Neuronal stem cell (in vitro differentiated cells): ENCODE measurements at regions not wholly inside any gene's neighbourhood (a gene's known extent, or its start where the extent isn't known, plus 50 kb on each side); places are given as distances from the start of the nearest gene placed in this dataset.

Source experiments
- DNase-seq: peaks from one replicate; pipeline ENCODE4 v3.0.0-alpha.2; 2013; ENCODE audit warnings: low spot score
- H2AFZ ChIP-seq: one replicate; pipeline ENCODE4 v1.6.1; 2013; ENCODE audit warnings: mild to moderate bottlenecking, low read length, inconsistent platforms
- H2AK5ac ChIP-seq: 2 replicates; pipeline ENCODE4 v1.6.1; 2013; ENCODE audit warnings: low read depth, mild to moderate bottlenecking, inconsistent platforms, low read length, moderate library complexity, mixed read lengths
- H2BK120ac ChIP-seq: 2 replicates; pipeline ENCODE4 v1.6.1; 2013; ENCODE audit warnings: low read depth, mild to moderate bottlenecking, inconsistent platforms, low read length, moderate library complexity, mixed read lengths
- H2BK12ac ChIP-seq: one replicate; pipeline ENCODE4 v1.6.1; 2013; ENCODE audit warnings: low read length, inconsistent platforms
- H2BK15ac ChIP-seq: 2 replicates; pipeline ENCODE4 v1.6.1; 2013; ENCODE audit warnings: mild to moderate bottlenecking, low read length, inconsistent platforms, mixed read lengths
- H2BK5ac ChIP-seq: one replicate; pipeline ENCODE4 v1.6.1; 2013; ENCODE audit warnings: inconsistent platforms, mild to moderate bottlenecking, low read length, moderate library complexity
- H3K14ac ChIP-seq: one replicate; pipeline ENCODE4 v1.6.1; 2013; ENCODE audit warnings: low read length, inconsistent platforms
- H3K18ac ChIP-seq: 2 replicates; pipeline ENCODE4 v1.6.1; 2013; ENCODE audit warnings: low read length, inconsistent platforms
- H3K23ac ChIP-seq: 2 replicates; pipeline ENCODE4 v1.6.1; 2013; ENCODE audit warnings: low read depth, mild to moderate bottlenecking, mixed read lengths, low read length, inconsistent platforms; ENCODE audit not compliant: poor library complexity
- H3K27ac ChIP-seq: replicated peaks from 3 replicates; pipeline ENCODE4 v1.5.1; 2013; ENCODE audit warnings: low read length, inconsistent platforms
- H3K27me3 ChIP-seq, 3 experiments: 2 replicates each; pipeline ENCODE4 v1.6.1; 2013; ENCODE audit warnings: low read length in 3 of 3, mild to moderate bottlenecking in 2 of 3, inconsistent platforms in 1 of 3, low read depth in 1 of 3, mixed read lengths in 1 of 3, moderate library complexity in 1 of 3; ENCODE audit not compliant: control insufficient read depth in 3 of 3, insufficient read depth in 3 of 3
- H3K36me3 ChIP-seq, 2 donors: replicated peaks in 1 of 2; 2 replicates each; pipeline ENCODE4 v1.6.1; 2013; ENCODE audit warnings: low read length in 2 of 2; ENCODE audit not compliant: control insufficient read depth in 2 of 2, insufficient read depth in 2 of 2
- H3K4ac ChIP-seq: 2 replicates; pipeline ENCODE4 v1.6.1; 2013; ENCODE audit warnings: inconsistent platforms, mild to moderate bottlenecking, low read length, moderate library complexity
- H3K4me1 ChIP-seq, 2 donors: 1 replicate in 1 of 2; 2 replicates in 1 of 2; pipeline ENCODE4 v1.6.1; 2013; ENCODE audit warnings: low read length in 2 of 2, low read depth in 1 of 2; ENCODE audit not compliant: control insufficient read depth in 2 of 2, insufficient read depth in 1 of 2
- H3K4me2 ChIP-seq: one replicate; pipeline ENCODE4 v1.6.1; 2013; ENCODE audit warnings: mild to moderate bottlenecking, low read length, inconsistent platforms; ENCODE audit not compliant: insufficient read depth, poor library complexity, severe bottlenecking
- H3K4me3 ChIP-seq, 2 donors: 2 replicates each; pipeline ENCODE4 v1.5.1; 2013; ENCODE audit warnings: low read length in 2 of 2, mild to moderate bottlenecking in 2 of 2, inconsistent platforms in 1 of 2, moderate library complexity in 1 of 2
- H3K79me1 ChIP-seq: one replicate; pipeline ENCODE4 v1.6.1; 2013; ENCODE audit warnings: low read depth, mild to moderate bottlenecking, inconsistent platforms, low read length, moderate library complexity
- H3K9ac ChIP-seq: one replicate; pipeline ENCODE4 v1.6.1; 2013; ENCODE audit warnings: mild to moderate bottlenecking, low read depth, low read length, inconsistent platforms; ENCODE audit not compliant: poor library complexity
- H3K9me3 ChIP-seq, 2 donors: replicated peaks in 1 of 2; 2 replicates each; pipeline versions ENCODE3 to v1.6.1; 2013; ENCODE audit warnings: low read length in 2 of 2, mild to moderate bottlenecking in 2 of 2, inconsistent platforms in 1 of 2, low read depth in 1 of 2, mixed read lengths in 1 of 2, moderate library complexity in 1 of 2; ENCODE audit not compliant: control insufficient read depth in 2 of 2, insufficient read depth in 1 of 2
- H4K8ac ChIP-seq: one replicate; pipeline ENCODE4 v1.6.1; 2013; ENCODE audit warnings: low read depth, mild to moderate bottlenecking, inconsistent platforms, low read length, moderate library complexity
- H4K91ac ChIP-seq: one replicate; pipeline ENCODE4 v1.6.1; 2013; ENCODE audit warnings: low read length, low read depth, mild to moderate bottlenecking, inconsistent platforms; ENCODE audit not compliant: poor library complexity
- WGBS, 2 donors: extraction: QIAGEN DNeasy Blood & Tissue Kit; methylation state at CpG; one replicate each; pipeline ENCODE4 v1.1.7; 2013; ENCODE audit warnings: missing lambda C conversion rate in 2 of 2, mixed read lengths in 1 of 2; ENCODE audit not compliant: insufficient read length in 2 of 2, insufficient replicate concordance in 1 of 2; ENCODE audit errors: extremely low coverage in 2 of 2; 5-methylcytosine and 5-hydroxymethylcytosine counted together

GRCh38 chr14:51145246-51145645 lies 50.3 kb upstream of the TRIM9 start:
- WGBS, 2 donors, result no CpG with 5 or more reads among the region's 2 CpGs
- no peak overlapping the region for H2BK12ac ChIP-seq
- no peak overlapping the region for H3K18ac ChIP-seq
- H3K9me3 ChIP-seq, result peaks cover 0 to 2% of the 10 kb centered on the region in 2 donors
- no peak overlapping the region for H3K23ac ChIP-seq
- H2AK5ac ChIP-seq, result no peak overlapping the region
- no peak overlapping the region for H4K91ac ChIP-seq
- H3K27ac ChIP-seq, result no peak overlapping the region
- no peak overlapping the region for H3K4ac ChIP-seq
- H3K27me3 ChIP-seq, result peaks cover 0 to 3% (median 0%) of the 10 kb centered on the region in 3 experiments
- H3K4me3 ChIP-seq, result no peak overlapping the region
- H3K36me3 ChIP-seq, result no peaks in the 10 kb centered on the region
- no peak overlapping the region for H2AFZ ChIP-seq
- no peak overlapping the region for H2BK5ac ChIP-seq
- H3K4me2 ChIP-seq, result no peak overlapping the region
- no peak overlapping the region for H3K14ac ChIP-seq
- no peak overlapping the region for H2BK15ac ChIP-seq
- no peak overlapping the region for H4K8ac ChIP-seq
- no peaks in the 10 kb centered on the region for H3K79me1 ChIP-seq
- DNase-seq, result no peak
- no peak overlapping the region for H3K9ac ChIP-seq
- no peak overlapping the region for H2BK120ac ChIP-seq
- H3K4me1 ChIP-seq, result no peaks in the 10 kb centered on the region

GRCh38 chr14:51147183-51147582 lies 52.3 kb upstream of the TRIM9 start:
- no peak overlapping the region for H3K9ac ChIP-seq
- WGBS, 2 donors, result no CpG with 5 or more reads among the region's 1 CpG
- no peak overlapping the region for H3K27ac ChIP-seq
- no peaks in the 10 kb centered on the region for H3K79me1 ChIP-seq
- H2AFZ ChIP-seq, result no peak overlapping the region
- no peak overlapping the region for H3K4ac ChIP-seq
- H2BK15ac ChIP-seq, result no peak overlapping the region
- no peak for DNase-seq
- H3K14ac ChIP-seq, result no peak overlapping the region
- no peak overlapping the region for H2BK5ac ChIP-seq
- H2AK5ac ChIP-seq, result no peak overlapping the region
- H3K9me3 ChIP-seq, result peaks cover 0 to 2% of the 10 kb centered on the region in 2 donors
- no peaks in the 10 kb centered on the region for H3K4me1 ChIP-seq
- no peak overlapping the region for H3K4me2 ChIP-seq
- no peak overlapping the region for H2BK12ac ChIP-seq
- H3K23ac ChIP-seq, result no peak overlapping the region
- peaks cover 0 to 3% (median 0%) of the 10 kb centered on the region in 3 experiments for H3K27me3 ChIP-seq
- no peaks in the 10 kb centered on the region for H3K36me3 ChIP-seq
- H4K91ac ChIP-seq, result no peak overlapping the region
- H2BK120ac ChIP-seq, result no peak overlapping the region
- H4K8ac ChIP-seq, result no peak overlapping the region
- H3K4me3 ChIP-seq, result no peak overlapping the region
- no peak overlapping the region for H3K18ac ChIP-seq

- no peak overlapping the region for H2BK5ac ChIP-seq
- H3K9me3 ChIP-seq, result no peaks in the 10 kb centered on the region
- H3K4ac ChIP-seq, result no peak overlapping the region
- no peak overlapping the region for H3K9ac ChIP-seq
- no peak overlapping the region for H2BK15ac ChIP-seq
- no peak overlapping the region for H3K27ac ChIP-seq
- H2BK120ac ChIP-seq, result no peak overlapping the region
- no peaks in the 10 kb centered on the region for H3K36me3 ChIP-seq
- no peak overlapping the region for H3K4me3 ChIP-seq
- no peak overlapping the region for H4K8ac ChIP-seq
- H3K23ac ChIP-seq, result no peak overlapping the region
- no peaks in the 10 kb centered on the region for H3K27me3 ChIP-seq
- no peaks in the 10 kb centered on the region for H3K79me1 ChIP-seq
- H2AK5ac ChIP-seq, result no peak overlapping the region
- WGBS, 2 donors, result no CpG with 5 or more reads among the region's 2 CpGs
- no peak overlapping the region for H2BK12ac ChIP-seq
- no peak overlapping the region for H3K18ac ChIP-seq
- no peak for DNase-seq
- no peak overlapping the region for H3K14ac ChIP-seq
- no peak overlapping the region for H3K4me2 ChIP-seq
- H3K4me1 ChIP-seq, result no peaks in the 10 kb centered on the region
- H2AFZ ChIP-seq, result no peak overlapping the region
- no peak overlapping the region for H4K91ac ChIP-seq
Observed at GRCh38 chr14:51155326-51155725, 60.4 kb upstream of the TRIM9 start.

- no peaks in the 10 kb centered on the region for H3K79me1 ChIP-seq
- H3K4me3 ChIP-seq, result no peak overlapping the region
- H3K4me1 ChIP-seq, result no peaks in the 10 kb centered on the region
- H2BK12ac ChIP-seq, result no peak overlapping the region
- H3K14ac ChIP-seq, result no peak overlapping the region
- H3K9me3 ChIP-seq, result no peaks in the 10 kb centered on the region
- no peaks in the 10 kb centered on the region for H3K36me3 ChIP-seq
- no peak overlapping the region for H3K23ac ChIP-seq
- H4K8ac ChIP-seq, result no peak overlapping the region
- no peak overlapping the region for H2BK120ac ChIP-seq
- H3K27ac ChIP-seq, result no peak overlapping the region
- no peak overlapping the region for H3K4ac ChIP-seq
- H4K91ac ChIP-seq, result no peak overlapping the region
- H2BK15ac ChIP-seq, result no peak overlapping the region
- no peak overlapping the region for H3K4me2 ChIP-seq
- H3K9ac ChIP-seq, result no peak overlapping the region
- H3K27me3 ChIP-seq, result no peaks in the 10 kb centered on the region
- DNase-seq, result no peak
- H2BK5ac ChIP-seq, result no peak overlapping the region
- no peak overlapping the region for H2AK5ac ChIP-seq
- no peak overlapping the region for H3K18ac ChIP-seq
- H2AFZ ChIP-seq, result no peak overlapping the region
Observed at GRCh38 chr14:51157012-51157411, 62.1 kb upstream of the TRIM9 start.
